H9 (cell line): ENCODE measurements at regions not wholly inside any gene's neighbourhood (a gene's known extent, or its start where the extent isn't known, plus 50 kb on each side); places are given as distances from the start of the nearest gene placed in this dataset.

Experiments
- DNase-seq: peaks from one replicate; pipeline ENCODE4 v3.0.0-alpha.2; 2017
- H2AFZ ChIP-seq: one replicate; pipeline ENCODE4 v1.6.1; 2013; ENCODE audit warnings: mild to moderate bottlenecking, low read length, control low read depth, moderate library complexity
- H2AK5ac ChIP-seq: 2 replicates; pipeline ENCODE4 v1.6.1; 2013; ENCODE audit warnings: low read length, control low read depth, mixed read lengths; ENCODE audit not compliant: insufficient read length
- H2BK120ac ChIP-seq: one replicate; pipeline ENCODE4 v1.6.1; 2013; ENCODE audit warnings: low read depth, mild to moderate bottlenecking, low read length, control low read depth, inconsistent platforms; ENCODE audit not compliant: poor library complexity, severe bottlenecking
- H2BK12ac ChIP-seq: 2 replicates; pipeline ENCODE4 v1.6.1; 2013; ENCODE audit warnings: low read length, control low read depth, mixed read lengths, low read depth; ENCODE audit not compliant: insufficient read length
- H2BK15ac ChIP-seq: 2 replicates; pipeline ENCODE4 v1.6.1; 2013; ENCODE audit warnings: low read depth, low read length, control low read depth
- H2BK20ac ChIP-seq: one replicate; pipeline ENCODE4 v1.6.1; 2013; ENCODE audit warnings: low read depth, mild to moderate bottlenecking, low read length, control low read depth, inconsistent platforms; ENCODE audit not compliant: poor library complexity, severe bottlenecking
- H2BK5ac ChIP-seq: 2 replicates; pipeline ENCODE4 v1.6.1; 2013; ENCODE audit warnings: low read length, control low read depth, mixed read lengths; ENCODE audit not compliant: insufficient read length
- H3K14ac ChIP-seq: 2 replicates; pipeline ENCODE4 v1.6.1; 2013; ENCODE audit warnings: low read length, control low read depth; ENCODE audit not compliant: insufficient read depth
- H3K18ac ChIP-seq: 2 replicates; pipeline ENCODE4 v1.6.1; 2013; ENCODE audit warnings: low read depth, mild to moderate bottlenecking, mixed read lengths, low read length, control low read depth; ENCODE audit not compliant: insufficient read length
- H3K23ac ChIP-seq: 2 replicates; pipeline ENCODE4 v1.6.1; 2013; ENCODE audit warnings: low read length, control low read depth, mixed read lengths, low read depth; ENCODE audit not compliant: insufficient read length
- H3K23me2 ChIP-seq: 2 replicates; pipeline ENCODE4 v1.6.1; 2013; ENCODE audit warnings: low read depth, mild to moderate bottlenecking, mixed read lengths, low read length, control low read depth; ENCODE audit not compliant: insufficient read length, poor library complexity, severe bottlenecking
- H3K27ac ChIP-seq: 2 replicates; pipeline ENCODE4 v1.5.1; 2013; ENCODE audit warnings: low read length, control low read depth, mixed read lengths, low read depth; ENCODE audit not compliant: insufficient read length
- H3K27me3 ChIP-seq: 2 replicates; pipeline ENCODE4 v1.6.1; 2013; ENCODE audit warnings: low read length, control low read depth, inconsistent platforms; ENCODE audit not compliant: insufficient read depth
- H3K4ac ChIP-seq: 2 replicates; pipeline ENCODE4 v1.6.1; 2013; ENCODE audit warnings: low read depth, mild to moderate bottlenecking, control low read depth, inconsistent platforms, low read length, moderate library complexity
- H3K4me1 ChIP-seq: 2 replicates; pipeline ENCODE4 v1.6.1; 2013; ENCODE audit warnings: low read length, control low read depth, inconsistent platforms; ENCODE audit not compliant: insufficient read depth
- H3K4me2 ChIP-seq: 2 replicates; pipeline ENCODE4 v1.6.1; 2013; ENCODE audit warnings: low read length, control low read depth, mixed read lengths; ENCODE audit not compliant: insufficient read length, insufficient read depth
- H3K56ac ChIP-seq: 2 replicates; pipeline ENCODE4 v1.6.1; 2013; ENCODE audit warnings: low read depth, mild to moderate bottlenecking, mixed read lengths, low read length, control low read depth; ENCODE audit not compliant: insufficient read length
- H3K79me1 ChIP-seq: 2 replicates; pipeline ENCODE4 v1.6.1; 2013; ENCODE audit warnings: low read depth, mild to moderate bottlenecking, moderate library complexity, low read length, control low read depth, inconsistent platforms; ENCODE audit not compliant: insufficient read depth, poor library complexity, severe bottlenecking
- H3K79me2 ChIP-seq: 2 replicates; pipeline ENCODE4 v1.6.1; 2013; ENCODE audit warnings: low read length, control low read depth, inconsistent platforms; ENCODE audit not compliant: insufficient read depth
- H3K9ac ChIP-seq: 2 replicates; pipeline ENCODE4 v1.6.1; 2013; ENCODE audit warnings: low read length, control low read depth, mixed read lengths; ENCODE audit not compliant: insufficient read length; ENCODE audit errors: extremely low read depth
- H3K9me3 ChIP-seq: one replicate; pipeline ENCODE4 v1.6.1; 2013; ENCODE audit warnings: low read depth, low read length, inconsistent platforms; ENCODE audit not compliant: control insufficient read depth
- H3T11ph ChIP-seq: one replicate; pipeline ENCODE4 v1.6.1; 2013; ENCODE audit warnings: mild to moderate bottlenecking, low read length, control low read depth, inconsistent platforms
- H4K20me1 ChIP-seq: one replicate; pipeline ENCODE4 v1.6.1; 2013; ENCODE audit not compliant: control insufficient read depth, insufficient read length, insufficient read depth
- H4K5ac ChIP-seq: 2 replicates; pipeline ENCODE4 v1.6.1; 2013; ENCODE audit warnings: low read depth, mild to moderate bottlenecking, mixed read lengths, low read length, control low read depth; ENCODE audit not compliant: insufficient read length
- H4K8ac ChIP-seq: replicated peaks from 2 replicates; pipeline ENCODE4 v1.6.1; 2013; ENCODE audit warnings: low read length, control low read depth, mixed read lengths, low read depth; ENCODE audit not compliant: insufficient read length
- H4K91ac ChIP-seq: 2 replicates; pipeline ENCODE4 v1.6.1; 2013; ENCODE audit warnings: low read depth, mild to moderate bottlenecking, moderate library complexity, mixed read lengths, low read length, control low read depth; ENCODE audit not compliant: insufficient read length
- H3K27ac Mint-ChIP-seq, 3 experiments: 2 replicates in 2 of 3; 3 replicates in 1 of 3; pipeline ENCODE4 v1.8.0; 2020 to 2021; ENCODE audit warnings: mixed read lengths in 3 of 3, mild to moderate bottlenecking in 1 of 3, moderate library complexity in 1 of 3
- H3K27me3 Mint-ChIP-seq: 2 replicates; pipeline ENCODE4 v1.8.0; 2021; ENCODE audit warnings: low read depth, mild to moderate bottlenecking, moderate library complexity, mixed read lengths
- H3K36me3 Mint-ChIP-seq, 3 experiments: 2 replicates in 2 of 3; 3 replicates in 1 of 3; pipeline ENCODE4 v1.8.0; 2020 to 2021; ENCODE audit warnings: low read depth in 3 of 3, mixed read lengths in 3 of 3; ENCODE audit not compliant: insufficient read depth in 1 of 3
- H3K4me1 Mint-ChIP-seq, 2 experiments: 2 replicates each; pipeline ENCODE4 v1.8.0; 2020; ENCODE audit warnings: mixed read lengths in 2 of 2
- H3K4me3 Mint-ChIP-seq, 2 experiments: 2 replicates in 1 of 2; 3 replicates in 1 of 2; pipeline ENCODE4 v1.8.0; 2020 to 2021; ENCODE audit warnings: mild to moderate bottlenecking in 2 of 2, mixed read lengths in 2 of 2, moderate library complexity in 1 of 2
- H3K9me3 Mint-ChIP-seq, 2 experiments: 2 replicates in 1 of 2; 3 replicates in 1 of 2; pipeline ENCODE4 v1.8.0; 2020; ENCODE audit warnings: mild to moderate bottlenecking in 2 of 2, mixed read lengths in 2 of 2, moderate library complexity in 1 of 2
- CTCF ChIP-seq: fragments of 200-600 bp; sonication (generic); conservative IDR thresholded peaks from 3 replicates; pipeline ENCODE4 v1.8.0; 2021; ENCODE audit warnings: antibody characterized with exemption, mild to moderate bottlenecking
- WGBS: extraction: QIAGEN DNeasy Blood & Tissue Kit; methylation state at CpG from one replicate; pipeline ENCODE4 v1.1.7; 2013; ENCODE audit warnings: missing lambda C conversion rate, low lambda C conversion rate, mixed read lengths; ENCODE audit not compliant: insufficient read length; ENCODE audit errors: extremely low coverage; 5-methylcytosine and 5-hydroxymethylcytosine counted together

GRCh38 chr21:26331205-26331980 is 160.8 kb upstream of the APP start:
- no peak overlapping the region for H4K8ac ChIP-seq
- no peak for DNase-seq
- Mint-ChIP-seq H3K4me1 (peaks cover 0 to 4% of the 10 kb centered on the region in 2 experiments; a peak in 1 of 4 replicates), H3K27me3 (no peaks in the 10 kb centered on the region), H3K36me3 (peaks cover 0 to 4% (median 0%) of the 10 kb centered on the region in 3 experiments; a peak in 3 of 7 replicates), H3K27ac (no peak overlapping the region), H3K4me3 (no peak overlapping the region), H3K9me3 (peaks cover 3 to 4% of the 10 kb centered on the region in 2 experiments; a peak in 2 of 5 replicates)
- no peak overlapping the region for H2AK5ac ChIP-seq
- H3K9me3 ChIP-seq, result no peaks in the 10 kb centered on the region
- H3K56ac ChIP-seq, result no peak overlapping the region
- H3K27me3 ChIP-seq, result no peaks in the 10 kb centered on the region
- H3T11ph ChIP-seq, result no peak overlapping the region
- H4K20me1 ChIP-seq, result no peaks in the 10 kb centered on the region
- H3K9ac ChIP-seq, result no peak overlapping the region
- H4K5ac ChIP-seq, result no peak overlapping the region
- no peaks in the 10 kb centered on the region for H3K4me1 ChIP-seq
- H3K14ac ChIP-seq, result no peak overlapping the region
- no peak overlapping the region for H2AFZ ChIP-seq
- no peak overlapping the region for H2BK120ac ChIP-seq
- no peak overlapping the region for H2BK15ac ChIP-seq
- no peak overlapping the region for H3K4ac ChIP-seq
- no peak overlapping the region for H3K4me2 ChIP-seq
- H3K23ac ChIP-seq, result no peak overlapping the region
- H2BK20ac ChIP-seq, result no peak overlapping the region
- H3K79me2 ChIP-seq, result no peaks in the 10 kb centered on the region
- TF ChIP-seq CTCF, result no peak
- no peak overlapping the region for H3K27ac ChIP-seq
- H2BK5ac ChIP-seq, result no peak overlapping the region
- no peak overlapping the region for H2BK12ac ChIP-seq
- H3K18ac ChIP-seq, result no peak overlapping the region
- H3K23me2 ChIP-seq, result no peaks in the 10 kb centered on the region
- no CpG with 5 or more reads among the region's 1 CpG for WGBS
- no peaks in the 10 kb centered on the region for H3K79me1 ChIP-seq
- no peak overlapping the region for H4K91ac ChIP-seq
